HUES48 (cell line): ENCODE measurements at regions not wholly inside any gene's neighbourhood (a gene's known extent, or its start where the extent isn't known, plus 50 kb on each side); places are given as distances from the start of the nearest gene placed in this dataset.

ENCODE experiments used
- H3K27ac ChIP-seq: one replicate; pipeline ENCODE4 v1.7.0; 2013; ENCODE audit warnings: low read depth, low read length, inconsistent platforms
- H3K27me3 ChIP-seq: 2 replicates; pipeline ENCODE4 v1.6.1; 2013; ENCODE audit warnings: mild to moderate bottlenecking, low read length; ENCODE audit not compliant: control insufficient read depth, insufficient read depth
- H3K36me3 ChIP-seq: 2 replicates; pipeline ENCODE4 v1.6.1; 2013; ENCODE audit warnings: low read length; ENCODE audit not compliant: control insufficient read depth, insufficient read depth
- H3K4me1 ChIP-seq: 2 replicates; pipeline ENCODE4 v1.6.1; 2013; ENCODE audit warnings: mild to moderate bottlenecking, low read length; ENCODE audit not compliant: control insufficient read depth, insufficient read depth
- H3K4me3 ChIP-seq: 2 replicates; pipeline ENCODE4 v1.5.1; 2013; ENCODE audit warnings: mild to moderate bottlenecking, low read depth, low read length
- H3K9ac ChIP-seq: 2 replicates; pipeline ENCODE4 v1.6.1; 2013; ENCODE audit warnings: mild to moderate bottlenecking, low read depth, low read length, moderate library complexity
- H3K9me3 ChIP-seq: 2 replicates; pipeline ENCODE4 v1.6.1; 2013; ENCODE audit warnings: low read length; ENCODE audit not compliant: control insufficient read depth, insufficient read depth

DNA sequence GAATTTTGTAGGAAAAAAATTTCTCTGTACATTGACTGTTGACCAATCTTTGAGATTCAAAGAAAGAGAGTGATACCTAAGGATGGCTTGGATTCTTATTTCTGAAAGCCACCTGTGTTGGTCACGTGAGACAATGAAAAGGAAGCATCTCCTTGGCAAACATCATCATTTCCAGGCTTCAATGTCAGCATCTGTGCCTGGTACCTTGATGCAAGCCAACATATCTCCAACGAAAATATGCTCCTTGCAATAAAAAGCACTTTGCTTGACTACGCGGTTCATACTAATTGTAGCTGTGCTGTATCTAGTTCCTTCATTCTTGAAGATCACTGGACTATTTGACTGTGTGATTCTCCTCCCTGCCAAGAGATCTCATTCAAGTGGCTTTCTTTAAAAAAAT is 503.4 kb upstream of the PSMD7 start:
- Histone ChIP-seq H3K9ac (no peak overlapping the region), H3K27me3 (no peaks in the 10 kb centered on the region), H3K9me3 (no peaks in the 10 kb centered on the region), H3K27ac (no peak overlapping the region), H3K4me3 (no peak overlapping the region), H3K36me3 (no peaks in the 10 kb centered on the region), H3K4me1 (no peaks in the 10 kb centered on the region)

DNA sequence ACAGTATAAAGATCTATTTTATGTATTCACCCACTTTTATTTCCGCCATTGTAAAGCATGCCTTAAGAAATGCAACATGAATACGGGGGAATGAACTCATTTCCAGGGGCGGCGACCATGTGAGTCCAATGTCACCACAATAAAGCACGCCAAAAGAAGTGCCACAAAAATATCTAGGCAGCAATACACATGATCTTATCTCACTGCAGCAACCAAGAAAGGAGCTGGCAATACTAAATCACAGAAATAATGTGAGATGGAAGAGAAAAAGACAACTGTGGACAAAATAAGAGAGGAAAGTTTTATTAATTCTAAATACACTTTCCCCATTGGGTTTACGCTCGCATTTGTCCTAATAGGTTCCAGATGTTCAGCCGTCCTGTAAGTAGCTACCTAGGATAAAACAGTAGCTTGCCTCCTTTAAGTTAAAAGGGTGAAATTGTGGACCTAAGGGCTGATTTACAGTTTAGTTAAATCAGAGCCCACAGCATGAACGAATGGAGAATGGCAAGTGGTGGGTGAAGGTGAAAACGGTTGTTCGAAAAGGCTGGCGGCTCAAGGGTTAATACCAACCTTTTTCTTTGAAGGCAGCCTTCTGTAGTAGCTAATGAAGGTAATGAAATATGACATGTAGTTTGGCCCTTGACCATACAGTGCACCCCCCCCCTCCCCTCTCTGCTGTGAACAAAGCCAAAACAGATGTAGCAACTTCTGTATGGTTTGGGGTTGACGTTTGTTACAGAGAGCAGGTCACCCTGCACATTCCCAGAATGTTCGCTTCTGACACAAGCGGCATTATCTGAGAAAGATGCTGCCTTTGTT is 504.2 kb upstream of the PSMD7 start:
- H3K27ac ChIP-seq = no peak overlapping the region

DNA sequence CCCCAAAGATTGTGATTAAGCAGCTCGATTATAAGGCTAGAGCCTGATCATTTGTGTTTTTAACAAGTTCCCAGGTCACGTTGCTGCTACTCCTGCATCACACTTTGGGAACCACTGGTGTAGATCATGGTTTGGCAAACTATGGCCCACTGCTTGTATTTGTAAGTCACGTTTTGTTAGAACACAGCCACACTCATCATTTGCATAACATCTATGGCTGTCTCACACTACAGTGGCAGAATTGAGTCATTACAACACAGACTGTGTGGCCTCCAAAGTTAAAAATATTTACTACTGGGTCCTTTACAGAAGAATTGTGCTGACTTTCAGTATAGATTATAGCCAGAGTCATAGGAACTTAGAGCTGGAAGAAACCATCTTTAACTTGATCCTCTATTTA is 515.3 kb upstream of the PSMD7 start:
- no peaks in the 10 kb centered on the region for H3K4me1 ChIP-seq
- H3K4me3 ChIP-seq = no peak overlapping the region
- H3K36me3 ChIP-seq = no peaks in the 10 kb centered on the region
- H3K9me3 ChIP-seq = no peaks in the 10 kb centered on the region
- H3K9ac ChIP-seq = no peak overlapping the region
- H3K27me3 ChIP-seq = no peaks in the 10 kb centered on the region
- H3K27ac ChIP-seq = no peak overlapping the region

More for the DNA sequence above, 504.2 kb upstream of the PSMD7 start:
- Histone ChIP-seq H3K9ac (no peak overlapping the region), H3K4me1 (no peaks in the 10 kb centered on the region), H3K9me3 (no peaks in the 10 kb centered on the region), H3K27me3 (no peaks in the 10 kb centered on the region), H3K36me3 (no peaks in the 10 kb centered on the region), H3K4me3 (no peak overlapping the region)

DNA sequence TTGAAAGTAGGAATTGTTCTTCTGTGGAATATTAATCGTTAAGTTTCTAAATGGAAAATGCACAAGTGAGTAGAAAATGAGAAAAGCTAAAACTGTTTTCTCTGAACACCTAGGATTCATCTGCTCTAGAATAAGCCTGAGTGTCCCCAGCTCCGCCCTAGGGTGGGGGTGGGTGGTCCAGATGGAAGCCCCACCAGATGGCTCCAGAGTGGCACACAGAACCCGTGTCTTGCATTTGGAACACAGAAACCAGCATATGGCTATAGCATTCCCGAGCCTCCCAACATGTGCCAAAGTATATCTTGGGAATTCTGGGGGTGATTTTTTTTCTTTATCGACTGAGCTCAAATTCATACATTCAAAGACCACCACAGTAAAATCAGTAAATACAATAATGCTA is 517.7 kb upstream of the PSMD7 start:
- Histone ChIP-seq H3K27ac (no peak overlapping the region), H3K27me3 (no peaks in the 10 kb centered on the region), H3K4me1 (no peaks in the 10 kb centered on the region), H3K4me3 (no peak overlapping the region), H3K9ac (no peak overlapping the region), H3K36me3 (no peaks in the 10 kb centered on the region), H3K9me3 (no peaks in the 10 kb centered on the region)

DNA sequence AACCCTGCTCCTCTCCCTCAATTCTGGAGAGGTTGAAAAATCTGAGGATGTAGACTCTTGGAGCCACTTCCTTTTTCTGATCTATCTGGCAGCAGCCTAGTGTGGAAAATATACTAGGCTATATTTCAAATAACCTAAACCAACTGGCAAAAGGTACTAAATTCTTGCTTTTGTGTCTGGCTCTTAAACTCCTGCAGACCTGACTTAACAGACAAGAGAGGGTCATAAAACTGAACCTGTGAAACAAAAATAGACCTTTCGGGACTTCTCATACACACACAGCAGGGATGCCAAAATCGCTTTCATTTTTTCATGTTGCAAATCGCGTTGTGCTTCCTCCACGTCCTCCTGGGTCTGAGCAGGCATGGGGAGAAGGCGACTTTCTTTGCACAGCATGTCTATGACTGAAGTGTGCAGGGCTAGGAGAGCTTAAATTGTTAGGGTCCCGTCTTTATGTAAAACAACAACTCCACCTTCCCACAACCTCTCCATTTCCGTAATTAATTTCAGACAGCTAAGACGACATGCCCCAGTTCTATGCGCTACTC is 520.7 kb upstream of the PSMD7 start:
- Histone ChIP-seq H3K4me1 (0 out of 2 replicates have a peak, but pooled peaks cover 7% of the 10 kb centered on the region), H3K27ac (no peak overlapping the region), H3K27me3 (no peaks in the 10 kb centered on the region), H3K4me3 (no peak overlapping the region), H3K9ac (no peak overlapping the region), H3K9me3 (no peaks in the 10 kb centered on the region), H3K36me3 (no peaks in the 10 kb centered on the region)

DNA sequence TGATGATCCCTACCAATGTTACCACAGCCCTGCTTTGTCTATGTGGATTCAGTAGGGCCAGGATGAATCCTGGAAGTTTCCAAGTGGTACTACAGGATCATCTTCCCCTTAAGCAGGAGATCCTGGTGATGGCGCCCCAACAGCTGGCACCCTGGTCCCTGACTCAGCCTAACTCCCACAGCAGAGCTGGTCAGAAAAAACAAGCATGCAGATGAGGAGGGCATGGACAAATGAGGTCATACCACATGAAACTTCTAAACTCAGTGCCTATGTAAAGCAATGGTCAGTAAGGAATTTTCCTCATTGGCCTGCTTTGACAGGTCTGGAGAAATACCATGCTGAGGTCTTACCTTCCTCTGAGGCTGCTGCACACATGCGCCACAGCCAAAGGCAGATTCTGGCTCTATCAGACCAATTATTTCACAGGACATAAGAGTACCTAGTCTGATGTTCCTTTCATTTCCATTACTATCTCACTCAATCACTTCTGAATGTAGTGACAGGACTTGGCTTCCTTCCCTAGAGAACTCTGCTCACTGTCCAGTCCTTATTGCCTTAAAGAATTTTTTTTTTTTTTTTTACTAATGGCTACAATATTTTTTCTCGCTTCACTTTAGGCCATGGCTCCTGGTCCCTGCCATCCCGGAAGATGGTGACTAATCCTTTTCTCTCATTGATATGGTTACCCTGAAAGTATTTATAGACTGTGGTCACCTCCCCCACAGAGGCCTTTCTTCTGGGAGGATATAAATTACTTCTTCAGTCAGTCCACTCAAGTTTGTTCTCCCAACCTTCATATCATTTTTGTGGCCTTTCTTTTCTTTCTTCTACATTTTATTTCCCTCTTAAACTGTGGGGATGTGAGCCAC is 525.2 kb upstream of the PSMD7 start:
- H3K36me3 ChIP-seq = no peaks in the 10 kb centered on the region
- no peak overlapping the region for H3K4me3 ChIP-seq
- H3K4me1 ChIP-seq = 0 out of 2 replicates have a peak, but pooled peaks cover 7% of the 10 kb centered on the region
- no peaks in the 10 kb centered on the region for H3K27me3 ChIP-seq
- no peak overlapping the region for H3K27ac ChIP-seq
- no peak overlapping the region for H3K9ac ChIP-seq
- H3K9me3 ChIP-seq = no peaks in the 10 kb centered on the region

DNA sequence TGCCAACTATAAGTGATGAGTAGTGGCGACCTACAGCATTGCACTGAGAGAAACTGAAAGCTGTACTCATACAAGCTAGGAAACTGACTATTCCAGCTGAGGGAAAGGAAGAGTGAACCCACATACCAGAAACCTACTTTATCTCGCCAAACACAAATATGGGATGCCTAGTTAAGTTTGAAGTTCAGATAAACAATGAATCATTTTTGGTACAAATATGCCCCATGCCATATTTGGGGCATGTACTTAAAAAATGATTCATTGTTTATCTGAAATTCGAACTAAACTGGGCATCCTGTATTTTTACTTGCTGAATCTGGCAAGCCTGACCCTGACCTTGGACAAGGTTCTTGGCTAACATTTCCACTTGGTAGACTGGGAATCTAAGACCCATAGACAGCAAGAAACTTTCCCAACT is 527.8 kb upstream of the PSMD7 start:
- no peak overlapping the region for H3K4me3 ChIP-seq
- H3K36me3 ChIP-seq = no peaks in the 10 kb centered on the region
- 0 out of 2 replicates have a peak, but pooled peaks cover 6% of the 10 kb centered on the region for H3K4me1 ChIP-seq

DNA sequence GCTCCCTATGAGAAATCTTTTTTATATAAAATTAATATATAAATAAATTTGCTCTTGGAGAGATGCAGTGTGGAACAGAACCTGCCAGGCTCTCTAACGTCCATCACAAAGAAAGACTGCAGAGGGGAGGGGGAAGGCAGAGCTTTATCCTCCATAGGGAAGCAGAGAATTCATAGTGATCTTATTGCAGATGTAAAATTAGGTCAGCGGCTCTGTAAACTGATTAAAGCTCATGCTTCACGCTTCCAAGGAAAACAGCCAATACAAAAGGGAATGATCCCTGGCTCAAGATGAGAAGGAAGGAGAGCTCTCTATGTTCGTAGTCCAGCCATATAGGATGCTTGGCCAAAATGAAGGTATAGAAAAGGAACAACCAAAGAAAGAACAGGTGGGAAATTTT is 532.3 kb upstream of the PSMD7 start:
- no peak overlapping the region for H3K27ac ChIP-seq
- no peak overlapping the region for H3K9ac ChIP-seq
- H3K27me3 ChIP-seq = no peaks in the 10 kb centered on the region
- no peaks in the 10 kb centered on the region for H3K36me3 ChIP-seq
- H3K4me3 ChIP-seq = no peak overlapping the region
- no peaks in the 10 kb centered on the region for H3K9me3 ChIP-seq
- no peaks in the 10 kb centered on the region for H3K4me1 ChIP-seq

More for the DNA sequence above, 527.8 kb upstream of the PSMD7 start:
- Histone ChIP-seq H3K27ac (no peak overlapping the region), H3K9ac (no peak overlapping the region), H3K27me3 (no peaks in the 10 kb centered on the region), H3K9me3 (no peaks in the 10 kb centered on the region)

DNA sequence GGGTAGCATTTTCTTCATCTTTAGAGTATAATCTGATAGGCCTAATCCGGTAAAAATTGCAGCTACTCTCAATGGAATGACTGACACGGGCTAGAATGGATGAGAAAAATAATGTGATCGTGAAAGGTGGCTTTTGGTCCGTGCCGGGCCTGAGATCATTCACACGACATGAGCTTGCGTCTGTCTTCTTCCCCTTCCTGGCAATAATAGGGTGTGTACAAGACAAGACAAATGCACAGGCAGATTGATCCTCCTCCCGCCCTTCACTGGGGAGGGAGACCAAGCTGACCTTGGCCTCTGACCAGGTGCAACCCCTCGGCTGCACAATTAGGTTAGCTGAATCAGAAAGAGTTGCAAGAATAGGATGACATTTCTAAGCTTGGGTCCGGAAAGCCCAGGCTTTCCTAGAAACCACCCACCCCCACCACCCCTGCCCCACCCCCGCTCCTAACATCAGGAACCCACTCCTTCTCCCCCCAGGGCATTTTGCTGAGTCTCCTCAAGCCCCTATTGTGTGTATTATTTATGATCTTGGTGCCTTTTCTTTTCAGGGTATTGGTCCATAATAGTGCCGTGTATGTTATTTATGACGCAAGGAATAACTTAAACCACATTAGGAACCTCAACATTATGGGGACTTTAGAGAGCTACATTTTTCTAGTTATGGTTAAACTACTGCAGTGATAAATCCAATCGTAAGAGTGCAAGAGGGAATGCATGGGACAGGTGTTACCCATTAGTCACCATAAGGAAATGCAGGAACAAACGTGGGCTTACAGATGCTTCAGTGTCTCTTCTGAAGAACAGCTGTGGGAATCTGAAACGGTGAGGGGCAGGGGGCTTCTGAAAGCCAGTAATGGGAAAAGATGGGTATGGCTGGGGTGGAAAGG is 540.1 kb upstream of the PSMD7 start:
- no peak overlapping the region for H3K27ac ChIP-seq
- no peaks in the 10 kb centered on the region for H3K27me3 ChIP-seq
- H3K9ac ChIP-seq = no peak overlapping the region
- H3K36me3 ChIP-seq = no peaks in the 10 kb centered on the region
- H3K4me1 ChIP-seq = no peaks in the 10 kb centered on the region
- peaks cover 6% of the 10 kb centered on the region; the same call in 1 of the 2 replicates for H3K9me3 ChIP-seq
- no peak overlapping the region for H3K4me3 ChIP-seq

DNA sequence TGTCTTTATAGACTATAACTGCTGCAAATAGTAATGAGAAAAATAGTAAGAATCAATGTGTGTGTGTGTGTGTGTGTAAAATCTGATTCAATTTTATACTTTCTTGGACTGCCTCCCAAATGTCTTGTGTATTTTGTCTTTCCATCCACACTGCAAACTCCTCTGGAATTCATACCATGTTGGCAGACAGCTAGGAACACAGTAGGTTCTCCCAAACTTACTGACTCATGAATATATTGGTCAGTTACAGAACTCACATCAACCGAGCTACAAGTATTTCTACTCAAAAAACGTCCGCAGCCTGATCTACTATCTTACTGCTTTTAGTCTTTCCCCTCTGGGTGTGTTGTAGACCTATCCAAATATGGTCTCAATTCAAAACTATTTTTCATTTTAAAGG is 542.7 kb upstream of the PSMD7 start:
- Histone ChIP-seq H3K36me3 (no peaks in the 10 kb centered on the region), H3K27me3 (no peaks in the 10 kb centered on the region), H3K9ac (no peak overlapping the region), H3K4me1 (no peaks in the 10 kb centered on the region), H3K27ac (no peak overlapping the region), H3K4me3 (no peak overlapping the region), H3K9me3 (0 out of 2 replicates have a peak, but pooled peaks cover 2% of the 10 kb centered on the region)
